Motor neuron (in vitro differentiated cells): ENCODE measurements at regions not wholly inside any gene's neighbourhood (a gene's known extent, or its start where the extent isn't known, plus 50 kb on each side); places are given as distances from the start of the nearest gene placed in this dataset.
A peak's percentile ranks its signal among the peaks of the same experiment; 100 is the strongest.

ENCODE experiments used
- ATAC-seq, 8 experiments: fragments of 200-7000 bp; cut with Tn5 transposase; replicated peaks in 6 of 8; 2 replicates each; pipeline ENCODE4 v1.8.0; 2021; ENCODE audit warnings: mild to moderate bottlenecking in 8 of 8, moderate library complexity in 8 of 8
- H3K27ac ChIP-seq, 2 donors: fragments of 250-450 bp; sonication (Bioruptor Pico); 2 replicates each; pipeline ENCODE4 v1.9.0; 2021; ENCODE audit warnings: antibody characterized with exemption in 2 of 2, mild to moderate bottlenecking in 2 of 2, moderate library complexity in 1 of 2
- H3K4me1 ChIP-seq, 2 donors: fragments of 250-450 bp; sonication (Bioruptor Pico); replicated peaks in 1 of 2; 2 replicates each; pipeline ENCODE4 v1.6.1; 2021; ENCODE audit warnings: antibody characterized with exemption in 2 of 2, mild to moderate bottlenecking in 2 of 2, moderate library complexity in 1 of 2
- H3K4me3 ChIP-seq, 5 donors: fragments of 250-450 bp; sonication (Bioruptor Pico); 2 replicates each; pipeline ENCODE4 v1.9.0; 2021; ENCODE audit warnings: antibody characterized with exemption in 5 of 5, mild to moderate bottlenecking in 5 of 5, moderate library complexity in 4 of 5
- WGBS, 10 experiments: fragments of 450-650 bp; shearing (Covaris generic); methylation state at CpG; one replicate each; pipeline ENCODE4 v1.0.0; 2022; 5-methylcytosine and 5-hydroxymethylcytosine counted together
- in situ Hi-C, 9 experiments: fragments of 400-800 bp; cut with MboI; loops; one replicate each; pipeline ENCODE4 v1.15.0; 2021; ENCODE audit warnings: low sequenced_read_pairs in 9 of 9, low pct_unique_long_range_greater_than_20kb in 2 of 9; ENCODE audit not compliant: unreplicated experiment in 9 of 9

GRCh38 chr1:17967623-17968255 is 139.9 kb upstream of the IGSF21 start:
- H3K4me3 ChIP-seq, result no peak overlapping the region
- peak in 3 of 8 experiments; percentile 29 to 88 (median 87) for ATAC-seq
- H3K4me1 ChIP-seq, result no peaks in the 10 kb centered on the region
- no peak overlapping the region for H3K27ac ChIP-seq
- 0 to 92% (median 38%) methylated on average over 1 to 2 of the region's 2 CpGs; no CpG with 5 or more reads in 5 of the 10 experiments for WGBS, 10 experiments
- in situ Hi-C loops, result no loop called here

- in situ Hi-C loops, result no loop called here
- no peak overlapping the region for H3K4me3 ChIP-seq
- 35 to 100% (median 67%) methylated on average over 1 to 5 of the region's 5 CpGs; no CpG with 5 or more reads in 3 of the 10 experiments for WGBS, 10 experiments
- H3K4me1 ChIP-seq, result no peaks in the 10 kb centered on the region
- no peak overlapping the region for H3K27ac ChIP-seq
- no peak for ATAC-seq
Observed at GRCh38 chr1:17970757-17971156, 136.8 kb upstream of the IGSF21 start.

DNA sequence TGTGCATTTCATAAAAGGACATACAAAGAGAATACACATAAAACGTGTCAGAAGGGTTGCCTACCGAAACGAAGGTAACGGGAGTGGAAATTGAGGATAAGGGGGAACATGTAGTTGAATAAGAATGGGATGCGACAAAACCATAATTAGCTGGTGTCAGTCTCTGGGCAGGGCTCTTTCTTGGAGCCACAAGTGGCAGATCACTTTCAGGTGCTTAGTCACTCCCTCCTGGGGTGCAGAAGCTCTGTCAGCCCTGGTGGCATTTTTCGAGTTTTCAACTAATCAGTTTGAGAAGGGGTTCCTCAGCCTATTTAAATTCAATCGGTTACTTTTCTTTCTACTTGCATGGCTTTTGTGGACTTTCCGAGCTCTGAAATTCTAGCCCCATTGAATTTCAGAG is 133.9 kb upstream of the IGSF21 start:
- H3K4me1 ChIP-seq, result no peaks in the 10 kb centered on the region
- 0 to 67% (median 33%) methylated on average over 1 to 8 of the region's 8 CpGs for WGBS, 10 experiments
- no peak overlapping the region for H3K4me3 ChIP-seq
- H3K27ac ChIP-seq, result no peak overlapping the region
- in situ Hi-C loops, result no loop called here
- ATAC-seq, result no peak

GRCh38 chr1:17976854-17977253 is 130.7 kb upstream of the IGSF21 start:
- peaks cover 0 to 7% of the 10 kb centered on the region in 2 donors for H3K4me1 ChIP-seq
- peak in 1 of 8 experiments; percentile 56 for ATAC-seq
- in situ Hi-C loops, result no loop called here
- no peak overlapping the region for H3K4me3 ChIP-seq
- no peak overlapping the region for H3K27ac ChIP-seq

DNA sequence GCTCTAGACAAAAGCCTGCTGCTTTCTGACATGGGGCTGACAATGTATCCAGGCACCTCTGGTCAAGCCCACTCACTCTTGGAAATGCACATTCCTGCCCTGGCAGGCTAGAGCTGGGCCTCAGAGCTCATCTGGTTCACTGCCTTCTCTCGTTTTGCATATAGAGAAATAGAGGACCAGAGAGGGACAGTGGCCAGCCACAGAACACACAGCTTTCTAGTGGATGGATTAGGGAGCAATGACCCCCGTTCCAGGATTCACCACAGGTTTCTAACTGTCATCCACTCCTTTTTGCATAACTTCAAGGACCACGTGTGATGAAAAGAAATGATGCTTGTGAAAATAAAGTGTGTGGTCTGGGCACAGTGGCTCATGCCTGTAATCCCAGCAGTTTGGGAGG is 129.6 kb upstream of the IGSF21 start:
- Histone ChIP-seq H3K4me3 (no peak overlapping the region), H3K4me1 (peaks cover 0 to 7% of the 10 kb centered on the region in 2 donors), H3K27ac (no peak overlapping the region)
- ATAC-seq, result no peak
- WGBS, 10 experiments, result 0 to 58% (median 31%) methylated on average over 1 to 3 of the region's 3 CpGs; no CpG with 5 or more reads in 2 of the 10 experiments
- in situ Hi-C loops, result no loop called here

DNA sequence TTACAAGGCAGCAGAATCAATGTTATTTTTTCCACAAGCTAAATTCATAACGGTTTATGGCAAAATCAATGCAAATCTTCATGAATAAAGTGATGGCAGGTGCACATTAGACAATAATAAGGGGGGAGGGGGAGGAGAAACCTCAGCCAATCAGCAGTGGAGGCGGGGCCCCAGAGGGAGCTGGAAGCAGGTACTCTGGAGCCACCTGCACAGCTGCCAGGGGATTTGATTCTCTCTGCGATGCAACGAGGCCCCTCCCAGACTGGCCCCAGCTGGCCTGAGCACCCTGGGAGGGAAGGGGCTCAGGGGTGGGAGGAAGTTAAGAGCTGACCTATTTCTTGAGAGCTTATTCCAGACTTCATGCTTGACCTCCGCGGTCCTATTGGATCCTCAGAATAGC is 127.8 kb upstream of the IGSF21 start:
- in situ Hi-C loops, result no loop called here
- ATAC-seq, result peak in 2 of 8 experiments; percentile 35 to 81
- 0 to 69% (median 17%) methylated on average over 1 to 3 of the region's 6 CpGs; no CpG with 5 or more reads in 3 of the 10 experiments for WGBS, 10 experiments
- H3K27ac ChIP-seq, result no peak overlapping the region
- peaks cover 0 to 9% of the 10 kb centered on the region in 2 donors for H3K4me1 ChIP-seq
- H3K4me3 ChIP-seq, result no peak overlapping the region

DNA sequence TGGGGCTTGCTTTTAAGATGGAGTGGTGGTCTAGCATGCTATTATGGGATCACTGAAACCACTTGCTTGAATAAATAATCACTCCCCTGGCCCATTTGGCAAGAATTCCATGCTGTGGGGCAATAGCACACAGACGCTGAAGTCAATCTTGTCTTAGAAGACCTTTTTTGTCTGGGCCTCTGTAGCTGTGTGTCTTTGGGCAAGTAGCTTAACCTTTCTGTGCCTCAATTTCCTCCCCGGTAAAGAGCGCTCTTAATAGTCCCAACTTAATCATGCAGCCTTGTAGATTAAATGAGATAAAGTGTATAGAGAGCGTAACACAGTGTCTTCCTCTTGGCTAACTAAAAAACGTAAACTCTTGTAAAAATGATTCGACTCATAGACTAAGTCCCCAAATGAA is 125.4 kb upstream of the IGSF21 start:
- H3K4me3 ChIP-seq, result no peak overlapping the region
- H3K27ac ChIP-seq, result no peak overlapping the region
- WGBS, 10 experiments, result 46 to 86% (median 78%) methylated on average over 2 to 6 of the region's 6 CpGs; no CpG with 5 or more reads in 2 of the 10 experiments
- peaks cover 0 to 15% of the 10 kb centered on the region in 2 donors for H3K4me1 ChIP-seq
- in situ Hi-C loops, result no loop called here
- ATAC-seq, result no peak

DNA sequence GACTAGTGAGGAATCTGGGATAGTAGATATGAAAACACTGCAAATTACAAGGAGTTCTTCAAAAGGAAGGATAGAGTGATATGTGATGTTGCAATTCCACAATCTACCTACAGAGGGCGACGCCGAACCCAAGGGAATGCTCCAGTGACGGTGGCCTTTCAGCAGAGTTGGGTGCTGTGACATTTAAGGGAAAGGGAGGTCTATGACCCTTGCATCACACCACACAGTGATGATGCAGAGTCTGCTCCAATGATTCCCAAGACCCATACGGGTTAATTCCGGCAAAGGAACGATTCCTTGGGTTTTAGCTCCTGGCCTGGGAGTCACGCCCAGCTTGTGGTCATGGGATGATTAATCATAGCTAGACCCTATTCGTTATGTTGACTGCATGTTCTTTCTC is 123.0 kb upstream of the IGSF21 start:
- 4 to 87% (median 33%) methylated on average over 3 to 9 of the region's 9 CpGs; no CpG with 5 or more reads in 3 of the 10 experiments for WGBS, 10 experiments

GRCh38 chr1:17986156-17986555 is 121.4 kb upstream of the IGSF21 start:
- Histone ChIP-seq H3K4me1 (peaks cover 0 to 8% of the 10 kb centered on the region in 2 donors), H3K27ac (no peak overlapping the region), H3K4me3 (no peak overlapping the region)
- ATAC-seq, result no peak
- in situ Hi-C loops, result no loop called here
- WGBS, 10 experiments, result 17 to 86% (median 75%) methylated on average over 3 to 9 of the region's 9 CpGs; no CpG with 5 or more reads in 4 of the 10 experiments

More for the DNA sequence above, 123.0 kb upstream of the IGSF21 start:
- Histone ChIP-seq H3K27ac (no peak overlapping the region), H3K4me1 (peaks cover 0 to 12% of the 10 kb centered on the region in 2 donors), H3K4me3 (no peak overlapping the region)
- in situ Hi-C loops, result no loop called here
- ATAC-seq, result peak in 7 of 8 experiments; percentile 29 to 82 (median 56)

- WGBS, 10 experiments, result 11 to 80% (median 70%) methylated on average over 1 of the region's 1 CpG; no CpG with 5 or more reads in 4 of the 10 experiments
- ATAC-seq, result no peak
- H3K4me1 ChIP-seq, result no peaks in the 10 kb centered on the region
- in situ Hi-C loops, result no loop called here
- H3K27ac ChIP-seq, result no peak overlapping the region
- no peak overlapping the region for H3K4me3 ChIP-seq
Observed at GRCh38 chr1:17990401-17990800, 117.2 kb upstream of the IGSF21 start.

- no peak overlapping the region for H3K27ac ChIP-seq
- peak in 3 of 8 experiments; percentile 16 to 56 (median 18) for ATAC-seq
- no peaks in the 10 kb centered on the region for H3K4me1 ChIP-seq
- no peak overlapping the region for H3K4me3 ChIP-seq
- 0 to 92% (median 83%) methylated on average over 1 to 3 of the region's 4 CpGs; no CpG with 5 or more reads in 7 of the 10 experiments for WGBS, 10 experiments
- in situ Hi-C loops, result no loop called here
Observed at GRCh38 chr1:17991996-17992395, 115.6 kb upstream of the IGSF21 start.

GRCh38 chr1:17992800-17993199 is 114.8 kb upstream of the IGSF21 start:
- Histone ChIP-seq H3K4me3 (no peak overlapping the region), H3K4me1 (no peaks in the 10 kb centered on the region), H3K27ac (no peak overlapping the region)
- no peak for ATAC-seq
- in situ Hi-C loops, result no loop called here
- 39 to 100% (median 88%) methylated on average over 1 to 5 of the region's 5 CpGs; no CpG with 5 or more reads in 3 of the 10 experiments for WGBS, 10 experiments

- H3K27ac ChIP-seq, result no peak overlapping the region
- no peaks in the 10 kb centered on the region for H3K4me1 ChIP-seq
- no peak overlapping the region for H3K4me3 ChIP-seq
- in situ Hi-C loops, result no loop called here
- WGBS, 10 experiments, result 10 to 100% (median 60%) methylated on average over 1 to 5 of the region's 5 CpGs; no CpG with 5 or more reads in 1 of the 10 experiments
- no peak for ATAC-seq
Observed at GRCh38 chr1:17994046-17994445, 113.6 kb upstream of the IGSF21 start.

DNA sequence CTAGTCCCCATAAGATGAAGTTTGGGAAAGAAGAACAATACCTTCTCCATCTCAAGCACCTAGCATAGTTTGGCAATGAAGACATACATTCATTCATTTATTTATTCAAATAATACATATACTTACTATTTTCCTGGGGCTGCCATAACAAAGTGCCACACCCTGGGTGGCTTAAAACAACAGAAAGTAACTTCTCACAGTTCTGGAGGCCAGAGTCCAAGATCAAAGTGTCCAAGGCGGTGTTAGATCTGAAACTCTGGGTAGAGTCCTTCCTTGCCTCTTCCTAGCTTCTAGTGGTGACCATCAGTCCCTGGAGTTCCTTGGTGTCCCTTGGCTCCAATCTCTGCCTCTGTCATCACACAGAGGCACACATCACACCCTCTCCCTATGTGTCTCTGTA is 112.1 kb upstream of the IGSF21 start:
- Histone ChIP-seq H3K4me1 (no peaks in the 10 kb centered on the region), H3K27ac (no peak overlapping the region), H3K4me3 (no peak overlapping the region)
- in situ Hi-C loops, result no loop called here
- ATAC-seq, result no peak
- WGBS, 10 experiments, result 20 to 100% (median 63%) methylated on average over 1 of the region's 1 CpG; no CpG with 5 or more reads in 6 of the 10 experiments
